ENCODE measurements at regions not wholly inside any gene's neighbourhood (a gene's known extent, or its start where the extent isn't known, plus 50 kb on each side); places are given as distances from the start of the nearest gene placed in this dataset.

DNA sequence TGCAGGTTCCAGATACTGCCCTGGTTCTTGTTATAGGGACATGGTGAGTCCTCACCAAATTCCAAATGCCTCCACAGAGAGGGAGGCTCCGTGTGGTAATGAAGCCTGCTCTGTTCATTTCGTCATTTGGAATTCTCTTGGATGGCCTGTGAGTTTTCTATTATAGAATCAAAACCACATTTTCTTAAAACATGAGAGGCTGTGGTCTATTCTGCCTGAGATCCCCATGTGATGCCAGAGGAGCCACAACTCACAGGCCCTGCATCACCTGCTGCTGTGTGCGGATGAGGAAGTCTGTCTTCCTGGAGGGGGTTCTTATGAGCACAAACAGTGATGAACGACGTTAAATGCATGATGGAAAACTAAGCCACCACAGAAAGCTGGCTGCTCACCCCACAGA, 264.4 kb downstream of the UQCRFS1 start:
- TF ChIP-seq, protein P1, sequence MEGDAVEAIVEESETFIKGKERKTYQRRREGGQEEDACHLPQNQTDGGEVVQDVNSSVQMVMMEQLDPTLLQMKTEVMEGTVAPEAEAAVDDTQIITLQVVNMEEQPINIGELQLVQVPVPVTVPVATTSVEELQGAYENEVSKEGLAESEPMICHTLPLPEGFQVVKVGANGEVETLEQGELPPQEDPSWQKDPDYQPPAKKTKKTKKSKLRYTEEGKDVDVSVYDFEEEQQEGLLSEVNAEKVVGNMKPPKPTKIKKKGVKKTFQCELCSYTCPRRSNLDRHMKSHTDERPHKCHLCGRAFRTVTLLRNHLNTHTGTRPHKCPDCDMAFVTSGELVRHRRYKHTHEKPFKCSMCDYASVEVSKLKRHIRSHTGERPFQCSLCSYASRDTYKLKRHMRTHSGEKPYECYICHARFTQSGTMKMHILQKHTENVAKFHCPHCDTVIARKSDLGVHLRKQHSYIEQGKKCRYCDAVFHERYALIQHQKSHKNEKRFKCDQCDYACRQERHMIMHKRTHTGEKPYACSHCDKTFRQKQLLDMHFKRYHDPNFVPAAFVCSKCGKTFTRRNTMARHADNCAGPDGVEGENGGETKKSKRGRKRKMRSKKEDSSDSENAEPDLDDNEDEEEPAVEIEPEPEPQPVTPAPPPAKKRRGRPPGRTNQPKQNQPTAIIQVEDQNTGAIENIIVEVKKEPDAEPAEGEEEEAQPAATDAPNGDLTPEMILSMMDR (IDR thresholded peaks at IDR 0.05 in 4 of 5, conservative IDR thresholded peaks at IDR 0.05 in 1 of 5): no peak
- no peak for TF ChIP-seq POLR2A (IDR thresholded peaks at IDR 0.05)

Data from gastrocnemius medialis (tissue), 4 donors.